ENCODE measurements at regions not wholly inside any gene's neighbourhood (a gene's known extent, or its start where the extent isn't known, plus 50 kb on each side); places are given as distances from the start of the nearest gene placed in this dataset.
"Not testable (repeated sequence)": the region's sequence is repeated elsewhere in the genome, so short reads cannot be mapped to it uniquely, and the experiment has no call there.

DNA sequence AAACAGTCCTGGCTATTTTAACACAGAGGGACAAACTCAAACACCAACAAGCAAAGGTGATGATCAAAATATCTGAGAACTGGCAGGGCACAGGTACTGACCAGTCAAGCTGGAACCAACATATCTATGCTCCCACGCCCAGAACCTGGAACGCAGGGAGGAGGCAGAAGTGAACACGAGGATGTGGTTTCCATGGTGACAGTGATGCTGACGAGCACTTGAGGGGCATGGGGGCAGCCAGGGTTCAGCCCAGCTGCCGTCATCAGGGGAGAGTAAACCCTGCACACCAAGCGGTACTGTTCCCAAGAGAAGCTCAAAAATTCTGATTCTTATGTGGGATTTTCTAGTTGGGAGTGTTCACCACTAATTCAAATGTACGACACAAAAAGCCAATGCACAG lies 113.6 kb upstream of the SFSWAP start:
- DNase-seq: no peak
- Histone ChIP-seq H3K4me3 (no peak overlapping the region), H3K4me1 (peaks cover 3% of the 10 kb centered on the region; the same call in 1 of the 2 replicates), H3K36me3 (no peaks in the 10 kb centered on the region), H3K27ac (no peak overlapping the region), H3K9me3 (replicated peaks) (no peaks in the 10 kb centered on the region), H3K27me3 (no peaks in the 10 kb centered on the region)

GRCh38 chr12:131598717-131599116 lies 112.2 kb upstream of the SFSWAP start:
- Histone ChIP-seq H3K27ac (no peak overlapping the region), H3K9me3 (replicated peaks) (no peaks in the 10 kb centered on the region), H3K27me3 (0 out of 2 replicates have a peak, but pooled peaks cover 3% of the 10 kb centered on the region), H3K4me3 (no peak overlapping the region), H3K36me3 (no peaks in the 10 kb centered on the region), H3K4me1 (no peaks in the 10 kb centered on the region)
- no peak for DNase-seq

DNA sequence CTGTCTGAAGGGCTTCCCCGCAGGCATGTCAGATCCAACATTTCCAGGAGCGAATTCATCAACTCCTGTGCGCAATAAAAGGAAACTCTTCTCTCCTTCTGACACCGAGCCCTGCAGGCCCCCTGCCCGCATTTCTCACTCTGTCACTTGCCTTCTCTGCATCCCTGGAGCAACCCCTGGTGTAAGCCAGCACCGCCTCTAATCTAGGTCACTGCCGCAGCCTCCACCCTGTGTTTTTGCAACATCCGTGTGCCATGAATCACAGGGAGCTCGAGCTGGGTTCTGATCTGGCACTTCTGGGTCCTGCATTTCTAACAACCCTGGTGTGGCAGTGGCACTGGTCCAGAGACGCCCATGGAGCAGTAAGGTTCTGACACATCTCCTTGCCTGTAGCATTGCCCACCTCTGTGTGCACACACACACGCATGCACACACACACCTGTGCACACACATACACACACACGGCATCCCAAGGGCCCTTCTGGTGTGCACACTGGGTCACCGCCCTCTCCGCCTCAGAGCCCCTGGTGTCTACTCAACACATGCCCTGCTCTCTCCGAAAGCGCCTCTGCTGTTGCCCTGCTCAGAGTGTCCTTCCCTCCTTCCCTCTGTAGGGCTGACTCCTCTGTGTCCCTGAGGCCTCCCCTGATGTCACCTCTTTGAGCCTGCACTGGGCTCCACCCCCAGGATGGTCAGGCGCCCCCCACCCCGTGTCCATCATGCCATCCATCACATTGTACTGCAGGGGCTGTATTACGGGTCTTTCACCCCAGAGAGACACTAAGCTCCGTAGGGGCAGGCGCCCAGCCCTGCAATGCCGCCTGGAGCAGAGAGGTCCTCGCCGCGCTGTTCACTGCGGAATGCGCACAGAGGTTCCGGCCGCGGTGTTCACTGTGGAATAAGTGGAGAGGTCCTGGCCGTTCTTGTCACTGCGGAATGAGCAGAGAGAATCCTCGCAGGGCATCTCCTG lies 111.4 kb upstream of the SFSWAP start:
- no peak overlapping the region for H3K4me3 ChIP-seq
- no peak overlapping the region for H3K27ac ChIP-seq
- 0 out of 2 replicates have a peak, but pooled peaks cover 3% of the 10 kb centered on the region for H3K27me3 ChIP-seq
- no peak for DNase-seq
- H3K4me1 ChIP-seq: no peaks in the 10 kb centered on the region
- no peaks in the 10 kb centered on the region for H3K36me3 ChIP-seq
- no peaks in the 10 kb centered on the region for H3K9me3 ChIP-seq (replicated peaks)

GRCh38 chr12:131600160-131600532 lies 110.7 kb upstream of the SFSWAP start:
- Histone ChIP-seq H3K27me3 (0 out of 2 replicates have a peak, but pooled peaks cover 3% of the 10 kb centered on the region), H3K4me1 (no peaks in the 10 kb centered on the region), H3K27ac (no peak overlapping the region), H3K4me3 (no peak overlapping the region), H3K9me3 (replicated peaks) (no peaks in the 10 kb centered on the region), H3K36me3 (no peaks in the 10 kb centered on the region)
- no peak for DNase-seq

GRCh38 chr12:131601499-131601898 lies 109.4 kb upstream of the SFSWAP start:
- peaks cover 12% of the 10 kb centered on the region; the same call in 1 of the 2 replicates for H3K27me3 ChIP-seq
- not testable (repeated sequence) for H3K4me3 ChIP-seq; H3K36me3 ChIP-seq; H3K9me3 ChIP-seq (replicated peaks); H3K4me1 ChIP-seq; H3K27ac ChIP-seq; DNase-seq

- H3K36me3 ChIP-seq: no peaks in the 10 kb centered on the region
- no peak for DNase-seq
- H3K4me3 ChIP-seq: no peak overlapping the region
- no peaks in the 10 kb centered on the region for H3K9me3 ChIP-seq (replicated peaks)
- H3K27ac ChIP-seq: no peak overlapping the region
- H3K27me3 ChIP-seq: peaks cover 12% of the 10 kb centered on the region; the same call in 1 of the 2 replicates
- H3K4me1 ChIP-seq: peaks cover 1% of the 10 kb centered on the region; the same call in 1 of the 2 replicates
Observed at GRCh38 chr12:131603106-131603938, 107.6 kb upstream of the SFSWAP start.

DNA sequence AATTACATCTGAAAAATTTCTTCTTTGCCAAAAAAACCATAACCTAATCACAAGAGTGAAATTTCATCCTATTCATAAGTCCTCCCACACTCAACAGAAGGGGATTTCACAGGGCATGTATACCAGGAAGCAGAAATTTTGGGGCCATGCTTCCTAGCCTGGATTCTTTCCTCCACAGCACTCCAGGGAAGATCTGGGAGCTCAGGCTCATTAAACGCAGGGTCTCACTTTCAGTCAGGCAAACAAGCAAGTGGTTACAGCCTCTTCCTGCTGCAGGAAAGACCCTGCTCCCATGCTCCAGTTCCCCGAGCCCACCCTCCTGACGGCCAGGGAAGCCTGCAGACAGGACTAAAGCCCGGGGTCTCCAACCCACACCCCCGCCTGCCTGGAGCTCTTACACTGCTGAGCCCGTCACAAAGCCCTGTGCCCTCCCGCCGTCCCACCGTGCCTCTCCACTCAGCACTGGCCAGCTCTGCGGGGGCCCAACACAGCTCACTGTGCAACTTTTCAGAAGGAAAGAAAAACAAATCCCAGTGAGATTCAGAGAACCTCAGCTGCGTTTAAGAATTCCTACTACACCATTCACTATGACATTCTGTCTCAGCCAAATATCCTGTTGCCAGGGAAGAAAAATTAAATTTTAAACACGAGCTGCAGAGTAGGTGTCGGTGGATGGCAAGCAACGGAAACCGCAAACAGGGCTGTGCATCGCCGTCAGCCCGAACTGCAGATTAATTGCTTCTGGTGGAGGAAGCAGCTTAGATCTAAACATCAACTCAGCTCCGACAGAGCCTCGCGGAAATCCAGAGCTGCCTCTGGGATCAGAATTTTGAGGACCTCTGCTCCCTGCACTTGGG lies 106.7 kb upstream of the SFSWAP start:
- Histone ChIP-seq H3K36me3 (no peaks in the 10 kb centered on the region), H3K4me3 (no peak overlapping the region), H3K27me3 (peaks cover 12% of the 10 kb centered on the region; the same call in 1 of the 2 replicates), H3K4me1 (peaks cover 8% of the 10 kb centered on the region), H3K9me3 (replicated peaks) (no peaks in the 10 kb centered on the region), H3K27ac (no peak overlapping the region)
- no peak for DNase-seq

DNA sequence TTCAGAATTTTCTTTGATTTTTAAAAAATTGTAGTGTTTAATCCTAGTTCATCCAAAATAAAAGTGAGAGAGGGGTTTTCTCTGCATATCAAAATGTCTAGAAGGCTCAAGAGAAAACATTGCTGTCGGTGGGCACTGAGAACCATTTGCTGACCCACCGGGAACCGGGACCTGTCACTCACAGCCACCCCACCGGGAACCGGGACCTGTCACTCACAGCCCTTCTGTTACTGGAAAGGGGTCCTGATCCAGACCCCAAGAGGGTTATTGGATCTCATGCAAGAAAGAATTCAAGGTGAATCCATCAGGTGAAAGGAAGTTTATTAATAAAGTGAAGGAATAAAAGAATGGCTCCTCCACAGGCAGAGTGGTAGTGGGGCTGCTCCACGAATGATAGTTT lies 106.0 kb upstream of the SFSWAP start:
- Histone ChIP-seq H3K27ac (no peak overlapping the region), H3K9me3 (replicated peaks) (no peaks in the 10 kb centered on the region), H3K27me3 (peaks cover 12% of the 10 kb centered on the region; the same call in 1 of the 2 replicates), H3K36me3 (no peaks in the 10 kb centered on the region), H3K4me1 (peaks cover 14% of the 10 kb centered on the region), H3K4me3 (no peak overlapping the region)
- no peak for DNase-seq

DNA sequence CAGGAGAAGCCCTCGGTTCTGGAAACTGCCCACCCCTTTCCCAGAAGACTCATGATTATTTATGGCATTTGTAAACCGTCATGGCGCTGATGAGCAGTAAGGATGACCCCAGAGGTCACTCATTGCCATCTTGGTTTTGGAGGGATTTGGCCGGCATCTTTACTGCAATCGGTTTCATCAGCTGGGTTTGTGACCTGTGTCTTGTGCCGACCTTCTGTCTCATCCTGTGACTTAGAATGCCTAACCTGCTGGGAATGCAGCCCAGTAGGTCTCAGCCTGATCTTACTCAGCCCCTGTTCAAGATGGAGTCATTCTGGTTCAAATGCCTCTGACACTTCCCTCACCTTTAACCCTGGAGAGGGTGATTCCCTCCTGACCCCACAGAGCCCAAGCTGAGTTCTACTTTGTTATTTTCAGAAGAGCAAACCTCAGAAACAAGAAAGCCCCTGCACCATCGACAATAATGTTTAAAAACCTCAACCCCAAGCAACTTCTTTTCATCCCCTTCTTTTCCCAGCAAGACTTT lies 105.5 kb upstream of the SFSWAP start:
- Histone ChIP-seq H3K4me3 (no peak overlapping the region), H3K27ac (no peak overlapping the region), H3K9me3 (replicated peaks) (no peaks in the 10 kb centered on the region), H3K27me3 (peaks cover 12% of the 10 kb centered on the region; the same call in 1 of the 2 replicates), H3K4me1 (peaks cover 14% of the 10 kb centered on the region), H3K36me3 (no peaks in the 10 kb centered on the region)
- DNase-seq: no peak

DNA sequence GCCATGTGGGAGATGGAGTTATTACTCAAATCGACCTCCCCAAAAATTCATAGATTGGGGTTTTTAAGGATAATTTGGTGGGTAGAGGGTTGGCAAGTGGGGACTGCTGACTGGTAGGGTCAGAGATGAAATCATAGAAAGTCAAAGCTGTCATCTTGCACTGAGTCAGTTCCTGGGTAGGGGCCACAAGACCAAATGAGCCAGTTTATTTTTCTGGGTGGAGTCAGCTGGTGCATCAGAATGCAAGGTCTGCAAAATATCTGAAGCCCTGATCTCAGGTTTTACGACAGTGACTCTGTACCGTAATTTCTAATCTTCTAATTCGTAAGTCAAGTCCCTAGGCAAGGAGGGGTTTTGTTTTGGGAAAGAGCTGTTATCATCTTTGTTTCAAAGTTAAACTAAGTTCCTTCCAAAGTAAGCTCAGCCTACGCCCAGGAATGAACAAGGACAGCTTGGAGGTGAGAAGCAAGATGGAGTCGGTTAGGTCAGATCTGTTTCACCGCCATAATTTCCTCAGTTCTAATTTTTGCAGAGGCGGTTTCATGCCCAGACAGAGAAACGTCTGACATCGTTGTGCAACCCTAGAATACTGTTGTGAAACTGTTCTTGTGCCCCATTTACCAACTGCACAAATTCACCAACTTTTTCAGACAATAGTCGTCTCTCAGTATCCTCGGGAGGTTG lies 104.5 kb upstream of the SFSWAP start:
- Histone ChIP-seq H3K27me3 (peaks cover 12% of the 10 kb centered on the region; the same call in 1 of the 2 replicates), H3K36me3 (no peaks in the 10 kb centered on the region), H3K4me3 (no peak overlapping the region), H3K4me1 (peaks cover 14% of the 10 kb centered on the region), H3K27ac (no peak overlapping the region), H3K9me3 (replicated peaks) (no peaks in the 10 kb centered on the region)
- DNase-seq: no peak

DNA sequence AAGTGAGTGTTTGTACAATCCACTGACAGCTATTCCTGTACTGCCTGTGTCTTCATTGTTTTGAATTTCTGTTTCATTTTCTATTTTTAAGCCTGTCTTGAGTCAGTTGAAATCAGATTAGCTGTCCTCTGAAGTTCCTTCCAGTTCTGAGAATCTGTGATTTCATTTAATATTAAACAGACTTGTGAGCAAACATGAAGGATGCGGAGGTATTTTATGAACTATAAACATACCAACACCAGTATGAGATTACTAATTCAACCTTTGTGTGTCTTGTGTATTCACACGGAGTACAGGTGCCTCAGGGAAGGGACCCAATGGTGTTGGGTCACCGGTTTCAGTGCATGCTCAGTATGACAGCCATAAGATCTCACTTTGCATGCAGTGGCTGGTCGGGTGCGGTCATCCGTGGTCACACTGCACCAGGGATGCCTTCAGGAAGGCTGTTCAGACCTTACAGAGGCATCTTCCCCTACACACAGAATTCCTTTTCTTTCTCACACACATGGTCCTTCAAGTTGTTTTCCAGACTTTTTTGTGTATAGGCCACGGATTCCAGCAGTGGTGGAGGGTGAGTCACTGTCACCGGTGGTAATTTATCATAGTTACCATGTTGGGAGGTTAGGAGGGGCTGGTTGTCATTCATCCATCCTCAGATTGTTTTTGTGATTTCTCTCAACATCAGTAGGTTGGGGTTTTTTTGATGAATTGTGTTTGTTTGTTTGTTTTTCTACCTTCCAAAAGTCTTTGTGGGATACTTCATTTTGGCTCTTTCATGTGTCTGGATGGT lies 103.0 kb upstream of the SFSWAP start:
- H3K4me1 ChIP-seq: peaks cover 14% of the 10 kb centered on the region
- H3K27ac ChIP-seq: no peak overlapping the region
- no peaks in the 10 kb centered on the region for H3K9me3 ChIP-seq (replicated peaks)
- H3K36me3 ChIP-seq: no peaks in the 10 kb centered on the region
- no peak overlapping the region for H3K4me3 ChIP-seq
- H3K27me3 ChIP-seq: peaks cover 10% of the 10 kb centered on the region; the same call in 1 of the 2 replicates
- no peak for DNase-seq

DNA sequence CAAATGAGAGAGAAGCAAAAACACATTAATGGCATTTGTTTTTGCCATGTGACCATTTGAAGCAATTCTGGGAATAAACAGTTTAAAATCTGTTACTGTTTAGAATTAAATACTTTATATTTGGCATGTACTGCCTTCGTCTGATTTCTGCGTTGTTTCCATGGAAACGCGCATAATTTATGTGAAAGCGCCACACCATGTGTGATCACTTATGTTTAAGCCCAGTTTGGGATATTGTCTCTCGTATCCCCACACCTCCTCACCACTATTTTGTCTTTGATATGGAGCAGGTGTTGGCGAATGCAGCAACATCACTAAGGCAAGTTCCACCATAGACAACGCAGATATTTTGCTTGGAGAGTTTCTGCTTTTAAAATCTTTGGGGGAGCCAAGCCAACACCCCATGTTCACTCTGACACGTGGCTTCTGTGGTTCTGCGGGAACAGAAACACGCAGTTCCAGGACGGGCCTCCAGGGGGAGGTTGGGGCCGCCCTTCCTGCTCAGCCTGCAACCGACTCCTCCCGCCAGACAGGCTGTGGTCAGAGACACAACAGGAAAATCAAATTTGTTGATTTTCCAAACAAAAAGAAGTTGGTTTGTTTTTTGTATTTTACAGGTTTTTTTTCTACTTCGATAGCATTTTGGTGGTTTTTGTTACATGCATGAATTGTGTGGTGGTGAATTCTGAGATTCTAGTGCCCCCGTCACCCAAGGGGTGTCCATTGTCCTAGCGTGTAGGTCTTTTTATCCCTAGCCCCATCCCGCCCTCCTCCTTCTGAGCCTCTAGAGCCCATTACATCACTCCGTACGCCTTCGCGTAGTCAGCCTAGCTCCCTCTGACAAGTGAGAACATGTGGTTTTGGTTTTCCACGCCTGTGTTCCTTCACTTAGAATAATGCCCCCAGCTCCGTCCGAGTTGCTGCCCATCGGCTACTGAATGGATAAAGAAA lies 101.9 kb upstream of the SFSWAP start:
- peak overlapping the region; percentile 5; the same call in 1 of the 2 replicates for H3K27ac ChIP-seq

More for the DNA sequence above, 101.9 kb upstream of the SFSWAP start:
- H3K27me3 ChIP-seq: peaks cover 10% of the 10 kb centered on the region; the same call in 1 of the 2 replicates
- H3K36me3 ChIP-seq: no peaks in the 10 kb centered on the region
- DNase-seq: peak; percentile 70 to 75
- peaks cover 18% of the 10 kb centered on the region for H3K4me1 ChIP-seq
- no peaks in the 10 kb centered on the region for H3K9me3 ChIP-seq (replicated peaks)
- no peak overlapping the region for H3K4me3 ChIP-seq
